ENCODE measurements at regions not wholly inside any gene's neighbourhood (a gene's known extent, or its start where the extent isn't known, plus 50 kb on each side); places are given as distances from the start of the nearest gene placed in this dataset.

DNA sequence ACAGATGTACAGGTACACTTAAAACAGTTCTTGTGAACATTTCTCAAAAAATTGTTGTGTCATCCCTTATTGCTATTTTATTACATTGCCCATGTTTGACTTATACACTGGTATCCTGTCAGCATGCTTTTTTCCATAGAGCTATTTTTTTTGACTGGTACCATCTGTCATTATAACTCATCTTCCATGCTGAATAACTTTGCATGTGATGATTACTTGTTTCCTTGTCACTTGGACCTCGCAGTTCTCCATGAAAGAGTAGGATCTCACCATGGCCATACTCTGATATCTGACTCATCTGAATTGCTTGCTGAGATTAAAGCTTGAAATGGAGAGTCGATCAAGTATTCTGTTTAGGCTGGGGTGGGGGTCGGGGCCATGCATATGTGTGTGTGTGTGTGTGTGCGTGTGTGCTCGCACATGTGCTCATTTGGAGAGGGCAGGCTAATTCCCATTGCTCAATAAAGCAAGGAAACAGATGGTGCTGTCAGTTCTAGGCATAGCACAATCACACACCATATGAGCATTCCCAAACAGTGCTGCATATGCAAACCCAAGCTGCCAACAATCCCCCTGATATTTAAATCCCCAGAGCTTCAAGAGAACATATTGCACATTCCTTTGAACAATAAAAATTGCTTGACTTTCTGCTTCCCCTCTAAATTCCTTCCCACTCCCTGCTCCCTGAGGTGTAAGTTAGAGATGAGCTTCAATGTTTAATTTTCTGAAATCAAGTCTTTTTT lies 62.9 kb downstream of the NHLRC3 start:
- DNase-seq = no peak
- no peaks in the 10 kb centered on the region for H3K4me1 ChIP-seq (ENCODE audit: insufficient read depth)
- H3K9ac ChIP-seq = no peak overlapping the region
- no peak overlapping the region for H3K4me2 ChIP-seq (ENCODE audit: unreplicated experiment)
- no peaks in the 10 kb centered on the region for H3K36me3 ChIP-seq (ENCODE audit: low read depth)
- in situ Hi-C loops (cut with MboI) = no loop called here
- no peaks in the 10 kb centered on the region for H3K9me3 ChIP-seq (ENCODE audit: low read depth)
- no peaks in the 10 kb centered on the region for H3K9me2 ChIP-seq (ENCODE audit: insufficient read depth)
- TF ChIP-seq EZH2phosphoT487 (IDR thresholded peaks at IDR 0.05; ENCODE audit: insufficient read depth, low read depth) (no peak), EZH2 (IDR thresholded peaks at IDR 0.05; ENCODE audit: insufficient read depth, poor library complexity, severe bottlenecking) (no peak)
- no peaks in the 10 kb centered on the region for H4K20me1 ChIP-seq (ENCODE audit: insufficient read depth)
- H3K27ac ChIP-seq = no peak overlapping the region
- H3F3A ChIP-seq (ENCODE audit: insufficient read depth) = no peaks in the 10 kb centered on the region
- no peaks in the 10 kb centered on the region for H3K27me3 ChIP-seq (replicated peaks; ENCODE audit: insufficient read depth)
- H3K79me2 ChIP-seq (ENCODE audit: insufficient read depth) = no peaks in the 10 kb centered on the region
- WGBS, 2 experiments (ENCODE audit: low coverage in 1 of 2, low lambda C conversion rate in 2 of 2, missing lambda C conversion rate in 2 of 2) = 6 to 9% methylated on average over 5 of the region's 5 CpGs
- no peak overlapping the region for H3K4me3 ChIP-seq
- no peak overlapping the region for H2AFZ ChIP-seq

DNA sequence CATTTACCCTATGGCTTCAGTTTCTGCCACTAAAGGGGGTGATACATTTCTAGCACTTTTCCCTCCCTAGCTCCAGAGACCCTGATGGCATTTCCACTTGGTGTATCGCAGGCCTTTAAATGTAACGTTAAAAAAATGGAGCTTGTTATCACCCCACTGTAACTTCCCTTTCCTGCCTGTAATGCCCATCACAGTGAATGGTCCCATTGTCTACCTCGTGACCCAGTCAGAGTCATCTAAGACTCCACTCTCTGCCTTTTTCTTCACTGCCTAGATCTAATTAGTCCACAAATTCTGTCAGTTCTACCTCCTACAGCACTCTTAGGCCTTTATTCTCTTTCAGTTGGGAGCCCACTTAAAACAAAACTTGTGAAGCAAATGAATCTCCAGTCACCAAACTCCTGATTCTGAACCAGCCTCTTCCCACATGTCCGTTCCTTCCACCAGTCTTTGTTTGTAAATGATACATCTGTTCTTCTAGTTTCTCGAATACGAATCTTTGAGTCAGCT lies 64.8 kb downstream of the NHLRC3 start:
- Histone ChIP-seq H3K27ac (no peak overlapping the region), H3K79me2 (ENCODE audit: insufficient read depth) (no peaks in the 10 kb centered on the region), H3K4me2 (ENCODE audit: unreplicated experiment) (no peak overlapping the region), H3K27me3 (replicated peaks; ENCODE audit: insufficient read depth) (peaks cover 14% of the 10 kb centered on the region), H4K20me1 (ENCODE audit: insufficient read depth) (no peaks in the 10 kb centered on the region), H3K9me3 (ENCODE audit: low read depth) (no peaks in the 10 kb centered on the region), H3K9me2 (ENCODE audit: insufficient read depth) (no peaks in the 10 kb centered on the region), H3F3A (ENCODE audit: insufficient read depth) (no peaks in the 10 kb centered on the region), H3K4me1 (ENCODE audit: insufficient read depth) (no peaks in the 10 kb centered on the region), H3K4me3 (no peak overlapping the region), H3K36me3 (ENCODE audit: low read depth) (no peaks in the 10 kb centered on the region), H3K9ac (no peak overlapping the region), H2AFZ (no peak overlapping the region)
- DNase-seq = no peak
- in situ Hi-C loops (cut with MboI) = no loop called here
- WGBS, 2 experiments (ENCODE audit: low coverage in 1 of 2, low lambda C conversion rate in 2 of 2, missing lambda C conversion rate in 2 of 2) = 60 to 63% methylated on average over 6 of the region's 6 CpGs
- TF ChIP-seq EZH2 (IDR thresholded peaks at IDR 0.05; ENCODE audit: insufficient read depth, poor library complexity, severe bottlenecking) (no peak), EZH2phosphoT487 (IDR thresholded peaks at IDR 0.05; ENCODE audit: insufficient read depth, low read depth) (no peak)

DNA sequence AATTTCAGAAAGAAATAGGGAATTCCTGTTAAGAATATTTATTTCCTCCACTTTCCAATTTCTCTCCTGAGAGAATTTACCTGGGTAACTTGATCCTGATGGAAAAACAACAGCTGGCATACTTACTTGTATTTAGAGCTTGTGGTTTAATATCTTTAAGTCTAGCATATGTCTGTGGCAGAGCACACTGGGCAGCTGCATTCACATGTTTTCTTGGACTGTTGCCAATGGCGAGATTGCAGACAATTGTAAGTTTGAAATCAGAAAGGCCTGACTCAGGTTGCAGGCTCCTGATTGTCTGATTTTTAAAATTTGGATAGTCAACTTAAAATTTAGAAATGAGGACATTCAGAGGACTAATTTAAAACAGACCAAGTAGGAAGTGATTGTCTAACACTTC lies 66.9 kb downstream of the NHLRC3 start:
- H3K4me2 ChIP-seq (ENCODE audit: unreplicated experiment) = no peak overlapping the region
- 0 to 3% methylated on average over 1 of the region's 1 CpG for WGBS, 2 experiments (ENCODE audit: low coverage in 1 of 2, low lambda C conversion rate in 2 of 2, missing lambda C conversion rate in 2 of 2)
- no peaks in the 10 kb centered on the region for H3K9me3 ChIP-seq (ENCODE audit: low read depth)
- no peaks in the 10 kb centered on the region for H3K4me1 ChIP-seq (ENCODE audit: insufficient read depth)
- no peak for TF ChIP-seq EZH2phosphoT487 (IDR thresholded peaks at IDR 0.05; ENCODE audit: insufficient read depth, low read depth)
- TF ChIP-seq EZH2 (IDR thresholded peaks at IDR 0.05; ENCODE audit: insufficient read depth, poor library complexity, severe bottlenecking) = no peak
- H3K27me3 ChIP-seq (replicated peaks; ENCODE audit: insufficient read depth) = peaks cover 14% of the 10 kb centered on the region
- H4K20me1 ChIP-seq (ENCODE audit: insufficient read depth) = no peaks in the 10 kb centered on the region
- in situ Hi-C loops (cut with MboI) = no loop called here
- no peak overlapping the region for H2AFZ ChIP-seq
- H3F3A ChIP-seq (ENCODE audit: insufficient read depth) = no peaks in the 10 kb centered on the region
- no peak overlapping the region for H3K9ac ChIP-seq
- H3K4me3 ChIP-seq = no peak overlapping the region
- no peak overlapping the region for H3K27ac ChIP-seq
- no peaks in the 10 kb centered on the region for H3K36me3 ChIP-seq (ENCODE audit: low read depth)
- DNase-seq = peak; percentile 2
- no peaks in the 10 kb centered on the region for H3K9me2 ChIP-seq (ENCODE audit: insufficient read depth)
- no peaks in the 10 kb centered on the region for H3K79me2 ChIP-seq (ENCODE audit: insufficient read depth)

DNA sequence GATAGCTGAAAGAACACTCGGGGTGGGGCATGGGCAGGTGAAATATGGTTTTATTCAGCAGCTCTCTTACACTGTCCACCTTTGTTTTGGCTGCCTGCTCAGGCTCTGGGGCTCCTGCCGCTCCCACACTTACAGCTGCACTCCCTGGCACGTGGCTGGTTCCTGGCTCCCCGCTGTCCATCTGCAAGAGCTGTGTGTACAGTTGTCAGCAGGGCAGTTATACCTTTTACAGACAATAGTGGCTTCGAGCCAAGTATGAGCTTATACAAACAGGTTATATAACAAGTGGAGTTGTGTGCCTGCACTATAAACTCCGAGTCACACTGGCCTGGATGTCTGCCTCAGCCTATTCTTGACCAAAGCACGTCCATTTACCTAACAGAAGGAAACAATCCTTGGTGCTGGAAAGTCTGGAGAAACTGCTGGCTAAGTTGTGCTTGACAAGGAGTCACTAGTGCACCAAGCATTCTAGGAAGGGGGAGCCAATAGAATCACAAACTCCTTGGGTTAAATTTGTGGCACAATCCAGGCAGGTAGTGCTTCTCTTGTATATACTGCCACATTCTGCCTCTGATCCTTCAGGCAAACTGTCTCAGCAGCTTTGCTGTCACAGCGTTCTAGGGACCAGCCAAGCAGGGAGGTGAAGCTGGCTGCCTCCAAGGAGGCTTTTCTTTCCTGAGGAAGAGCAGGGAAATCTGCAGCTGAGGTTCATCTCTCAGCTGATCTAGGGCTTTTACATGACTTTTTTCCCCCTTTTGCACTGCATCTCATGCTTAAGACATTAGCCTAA lies 68.2 kb downstream of the NHLRC3 start:
- Histone ChIP-seq H3K27me3 (replicated peaks; ENCODE audit: insufficient read depth) (peaks cover 14% of the 10 kb centered on the region), H3F3A (ENCODE audit: insufficient read depth) (no peaks in the 10 kb centered on the region), H3K79me2 (ENCODE audit: insufficient read depth) (no peaks in the 10 kb centered on the region), H3K9me3 (ENCODE audit: low read depth) (no peaks in the 10 kb centered on the region), H3K4me3 (no peak overlapping the region), H3K36me3 (ENCODE audit: low read depth) (no peaks in the 10 kb centered on the region), H3K4me2 (ENCODE audit: unreplicated experiment) (no peak overlapping the region), H3K9ac (no peak overlapping the region), H3K4me1 (ENCODE audit: insufficient read depth) (no peaks in the 10 kb centered on the region), H3K27ac (no peak overlapping the region), H2AFZ (no peak overlapping the region), H4K20me1 (ENCODE audit: insufficient read depth) (no peaks in the 10 kb centered on the region), H3K9me2 (ENCODE audit: insufficient read depth) (no peaks in the 10 kb centered on the region)
- no peak for TF ChIP-seq EZH2phosphoT487 (IDR thresholded peaks at IDR 0.05; ENCODE audit: insufficient read depth, low read depth)
- no peak for TF ChIP-seq EZH2 (IDR thresholded peaks at IDR 0.05; ENCODE audit: insufficient read depth, poor library complexity, severe bottlenecking)
- WGBS, 2 experiments (ENCODE audit: low coverage in 1 of 2, low lambda C conversion rate in 2 of 2, missing lambda C conversion rate in 2 of 2) = 39 to 49% methylated on average over 8 of the region's 8 CpGs
- in situ Hi-C loops (cut with MboI) = no loop called here
- no peak for DNase-seq
